Left ventricle myocardium inferior (tissue), 1 donor: ENCODE measurements at regions not wholly inside any gene's neighbourhood (a gene's known extent, or its start where the extent isn't known, plus 50 kb on each side); places are given as distances from the start of the nearest gene placed in this dataset.
A peak's percentile ranks its signal among the peaks of the same experiment; 100 is the strongest.

Source experiments
- DNase-seq: peaks from one replicate; pipeline ENCODE4 v3.0.0-alpha.2; 2020
- H3K27ac ChIP-seq: fragments of 200-600 bp; replicated peaks from 2 replicates; pipeline ENCODE4 v1.8.0; 2021
- H3K27me3 ChIP-seq: fragments of 200-600 bp; 2 replicates; pipeline ENCODE4 v1.8.0; 2021; ENCODE audit warnings: low read depth
- H3K36me3 ChIP-seq: fragments of 200-600 bp; 2 replicates; pipeline ENCODE4 v1.8.0; 2021
- H3K4me1 ChIP-seq: fragments of 200-600 bp; 2 replicates; pipeline ENCODE4 v1.8.0; 2021
- H3K4me3 ChIP-seq: fragments of 200-600 bp; 2 replicates; pipeline ENCODE4 v1.8.0; 2021; ENCODE audit warnings: mild to moderate bottlenecking, moderate library complexity
- H3K9me3 ChIP-seq: fragments of 200-600 bp; replicated peaks from 2 replicates; pipeline ENCODE4 v1.8.0; 2021
- CTCF ChIP-seq: fragments of 200-600 bp; IDR thresholded peaks from 2 replicates; pipeline ENCODE4 v1.8.0; 2021; ENCODE audit warnings: antibody characterized with exemption, mild to moderate bottlenecking, borderline replicate concordance
- intact Hi-C: fragments of 100-400 bp; cut with micrococcal nuclease; formaldehyde crosslinking; loops from one replicate; pipeline ENCODE4 v1.11.0; 2022
- donor health status: DM: no; HTN: yes; CAD: no; lungs with severe emphysema.

- TF ChIP-seq CTCF: peak; percentile 19
- DNase-seq: no peak
- Histone ChIP-seq H3K27me3 (peaks cover 30% of the 10 kb centered on the region), H3K27ac (no peak overlapping the region), H3K4me3 (no peak overlapping the region), H3K4me1 (no peaks in the 10 kb centered on the region), H3K9me3 (no peaks in the 10 kb centered on the region), H3K36me3 (no peaks in the 10 kb centered on the region)
- intact Hi-C loops: no loop called here
Measured at GRCh38 chr14:81991998-81992397, 458.3 kb upstream of the SEL1L start.

GRCh38 chr14:81993432-81993831 lies 459.8 kb upstream of the SEL1L start:
- Histone ChIP-seq H3K27ac (no peak overlapping the region), H3K9me3 (no peaks in the 10 kb centered on the region), H3K4me3 (no peak overlapping the region), H3K36me3 (no peaks in the 10 kb centered on the region), H3K27me3 (peaks cover 18% of the 10 kb centered on the region), H3K4me1 (no peaks in the 10 kb centered on the region)
- DNase-seq: no peak
- intact Hi-C loops: no loop called here
- TF ChIP-seq CTCF: no peak

- intact Hi-C loops: no loop called here
- no peaks in the 10 kb centered on the region for H3K27me3 ChIP-seq
- DNase-seq: no peak
- H3K36me3 ChIP-seq: no peaks in the 10 kb centered on the region
- TF ChIP-seq CTCF: no peak
- H3K27ac ChIP-seq: no peak overlapping the region
- no peak overlapping the region for H3K4me3 ChIP-seq
- H3K4me1 ChIP-seq: no peaks in the 10 kb centered on the region
- H3K9me3 ChIP-seq: no peaks in the 10 kb centered on the region
Measured at GRCh38 chr14:82003426-82003825, 469.8 kb upstream of the SEL1L start.

GRCh38 chr14:82009076-82009475 lies 475.4 kb upstream of the SEL1L start:
- no peak for DNase-seq
- TF ChIP-seq CTCF: no peak
- intact Hi-C loops: no loop called here
- Histone ChIP-seq H3K9me3 (peaks cover 22% of the 10 kb centered on the region), H3K27me3 (no peaks in the 10 kb centered on the region), H3K4me3 (no peak overlapping the region), H3K27ac (no peak overlapping the region), H3K36me3 (no peaks in the 10 kb centered on the region), H3K4me1 (no peaks in the 10 kb centered on the region)

- H3K36me3 ChIP-seq: no peaks in the 10 kb centered on the region
- H3K9me3 ChIP-seq: peaks cover 29% of the 10 kb centered on the region
- no peak for DNase-seq
- no peak overlapping the region for H3K4me3 ChIP-seq
- H3K4me1 ChIP-seq: no peaks in the 10 kb centered on the region
- H3K27ac ChIP-seq: no peak overlapping the region
- intact Hi-C loops: no loop called here
- no peak for TF ChIP-seq CTCF
- no peaks in the 10 kb centered on the region for H3K27me3 ChIP-seq
Measured at GRCh38 chr14:82009993-82010392, 476.3 kb upstream of the SEL1L start.

- DNase-seq: no peak
- no peak overlapping the region for H3K27ac ChIP-seq
- intact Hi-C loops: no loop called here
- peaks cover 29% of the 10 kb centered on the region for H3K9me3 ChIP-seq
- no peak for TF ChIP-seq CTCF
- H3K27me3 ChIP-seq: no peaks in the 10 kb centered on the region
- H3K36me3 ChIP-seq: no peaks in the 10 kb centered on the region
- H3K4me3 ChIP-seq: no peak overlapping the region
- H3K4me1 ChIP-seq: no peaks in the 10 kb centered on the region
Measured at GRCh38 chr14:82011460-82011859, 477.8 kb upstream of the SEL1L start.
